ENCODE measurements at regions not wholly inside any gene's neighbourhood (a gene's known extent, or its start where the extent isn't known, plus 50 kb on each side); places are given as distances from the start of the nearest gene placed in this dataset.
"Not testable (repeated sequence)": the region's sequence is repeated elsewhere in the genome, so short reads cannot be mapped to it uniquely, and the experiment has no call there.

GRCh38 chr7:109895536-109895935 lies 1195.4 kb upstream of the LRRN3 start:
- no peak for DNase-seq (ENCODE audit: low read depth in 1 of 2, low spot score in 1 of 2)

DNA sequence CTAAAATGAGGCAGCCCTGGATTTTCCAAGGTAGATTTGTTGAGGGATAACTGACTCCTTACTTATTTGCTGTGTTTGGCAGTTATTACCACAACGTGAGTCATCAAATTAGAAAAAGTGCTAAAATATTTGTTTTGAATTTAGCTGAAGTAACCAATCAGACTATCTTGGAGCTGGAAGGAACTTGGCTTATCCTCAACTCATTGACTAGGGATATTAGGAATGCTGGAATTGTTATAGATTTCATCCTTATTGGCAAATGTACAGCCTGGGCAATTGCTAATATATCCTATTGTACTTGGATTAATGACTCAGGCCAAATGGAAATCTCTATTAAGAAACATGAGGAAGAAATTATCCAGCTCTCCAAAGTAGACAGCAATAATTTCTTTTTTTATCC lies 1189.0 kb upstream of the LRRN3 start:
- no peak for DNase-seq (ENCODE audit: low read depth in 1 of 2, low spot score in 1 of 2)

DNA sequence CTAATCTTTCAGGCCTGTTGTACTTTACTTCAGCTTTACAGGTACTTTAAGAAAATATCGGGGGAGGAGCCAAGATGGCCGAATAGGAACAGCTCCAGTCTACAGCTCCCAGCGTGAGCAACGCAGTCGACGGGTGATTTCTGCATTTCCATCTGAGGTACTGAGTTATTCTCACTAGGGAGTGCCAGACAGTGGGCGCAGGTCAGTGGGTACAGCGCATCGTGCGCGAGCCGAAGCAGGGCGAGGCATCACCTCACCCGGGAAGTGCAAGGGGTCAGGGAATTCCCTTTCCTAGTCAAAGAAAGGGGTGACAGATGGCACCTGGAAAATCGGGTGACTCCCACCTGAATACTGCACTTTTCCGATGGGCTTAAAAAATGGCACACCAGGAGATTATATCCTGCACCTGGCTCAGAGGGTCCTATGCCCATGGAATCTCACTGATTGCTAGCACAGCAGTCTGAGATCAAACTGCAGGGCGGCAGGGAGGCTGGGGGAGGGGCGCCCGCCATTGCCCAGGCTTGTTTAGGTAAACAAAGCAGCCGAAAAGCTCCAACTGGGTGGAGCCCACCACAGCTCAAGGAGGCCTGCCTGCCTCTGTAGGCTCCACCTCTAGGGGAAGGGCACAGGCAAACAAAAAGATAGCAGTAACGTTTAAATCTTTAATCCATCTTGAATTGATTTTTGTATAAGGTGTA lies 1185.4 kb upstream of the LRRN3 start:
- DNase-seq (ENCODE audit: low read depth in 1 of 2, low spot score in 1 of 2), result not testable (repeated sequence)

DNA sequence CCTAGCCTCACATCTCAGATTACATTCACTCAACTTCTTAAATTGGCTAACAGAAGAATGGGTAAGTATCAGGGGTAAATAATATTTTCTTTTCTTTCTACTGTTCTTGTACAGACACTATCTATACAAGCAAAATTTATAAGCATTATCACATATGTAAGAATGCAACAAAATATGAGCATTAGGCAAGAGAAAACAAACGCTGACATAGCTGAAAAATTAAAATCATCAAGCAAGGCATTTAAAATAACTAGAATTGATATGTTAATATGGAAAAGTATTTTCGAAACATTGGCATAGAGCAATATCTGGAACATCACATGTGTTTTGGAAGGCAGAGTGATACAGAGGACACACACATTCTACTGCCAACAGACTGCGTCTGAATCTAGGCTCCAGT lies 1175.3 kb upstream of the LRRN3 start:
- DNase-seq (ENCODE audit: low read depth in 1 of 2, low spot score in 1 of 2), result no peak

DNA sequence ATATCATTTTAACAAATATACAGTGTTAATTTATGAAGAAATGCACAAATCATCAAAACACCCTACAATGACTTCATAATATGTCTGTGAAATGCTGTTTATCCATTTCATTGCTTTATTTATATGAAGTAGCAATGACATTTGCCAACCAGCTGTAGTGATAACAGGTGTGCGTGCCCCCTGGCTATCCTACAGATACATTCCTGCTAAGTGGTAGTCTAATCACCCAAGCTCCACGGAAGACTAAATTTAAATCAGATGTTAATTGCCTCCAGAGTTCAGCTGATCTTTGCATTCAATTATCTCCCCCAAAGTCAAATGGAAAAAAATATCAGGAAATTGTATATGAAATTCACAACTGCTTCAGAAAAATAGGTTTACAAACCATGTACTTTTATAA lies 1164.2 kb upstream of the LRRN3 start:
- no peak for DNase-seq (ENCODE audit: low read depth in 1 of 2, low spot score in 1 of 2)

GRCh38 chr7:109930049-109930448 lies 1160.9 kb upstream of the LRRN3 start:
- no peak for DNase-seq (ENCODE audit: low read depth in 1 of 2, low spot score in 1 of 2)

GRCh38 chr7:109939207-109939606 lies 1151.7 kb upstream of the LRRN3 start:
- no peak for DNase-seq (ENCODE audit: low read depth in 1 of 2, low spot score in 1 of 2)

- no peak for DNase-seq (ENCODE audit: low read depth in 1 of 2, low spot score in 1 of 2)
These were observed 1145.0 kb upstream of the LRRN3 start for GRCh38 chr7:109945820-109946518.

GRCh38 chr7:109950256-109950655 lies 1140.7 kb upstream of the LRRN3 start:
- DNase-seq (ENCODE audit: low read depth in 1 of 2, low spot score in 1 of 2), result no peak

DNA sequence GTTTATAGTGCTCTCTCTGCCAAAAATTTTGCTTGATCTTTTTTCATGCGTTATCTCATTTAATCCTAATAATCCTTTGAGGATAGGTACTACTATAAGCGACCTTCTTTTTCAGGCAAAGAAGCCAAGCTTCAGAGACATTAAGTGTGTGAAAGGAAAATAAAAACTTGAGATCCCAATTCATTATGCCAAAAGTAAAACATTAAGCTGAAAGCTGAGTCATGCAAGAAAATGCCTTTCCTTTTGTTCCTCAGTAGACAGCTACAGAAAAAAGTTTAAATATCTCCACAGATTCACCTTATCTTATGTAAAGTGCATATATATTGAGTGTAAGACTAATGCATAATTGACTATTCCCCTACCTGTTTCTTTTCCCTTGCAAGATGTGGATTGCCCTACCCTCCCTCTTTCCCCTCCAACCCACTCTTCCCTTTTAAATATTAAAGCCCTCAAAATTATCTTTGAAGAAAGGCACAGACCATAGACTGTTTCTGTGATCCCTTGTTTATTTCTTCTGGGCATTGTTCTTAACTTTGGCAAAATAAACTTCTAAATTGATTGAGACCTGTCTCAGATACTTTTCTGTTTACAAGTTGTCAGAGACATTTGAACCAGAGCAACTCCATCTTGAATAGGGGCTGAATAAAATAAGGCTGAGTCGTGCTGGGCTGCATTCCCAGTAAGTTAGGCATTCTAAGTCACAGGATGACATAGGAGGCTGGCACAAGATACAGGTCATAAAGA lies 1139.9 kb upstream of the LRRN3 start:
- DNase-seq (ENCODE audit: low read depth in 1 of 2, low spot score in 1 of 2), result no peak

DNA sequence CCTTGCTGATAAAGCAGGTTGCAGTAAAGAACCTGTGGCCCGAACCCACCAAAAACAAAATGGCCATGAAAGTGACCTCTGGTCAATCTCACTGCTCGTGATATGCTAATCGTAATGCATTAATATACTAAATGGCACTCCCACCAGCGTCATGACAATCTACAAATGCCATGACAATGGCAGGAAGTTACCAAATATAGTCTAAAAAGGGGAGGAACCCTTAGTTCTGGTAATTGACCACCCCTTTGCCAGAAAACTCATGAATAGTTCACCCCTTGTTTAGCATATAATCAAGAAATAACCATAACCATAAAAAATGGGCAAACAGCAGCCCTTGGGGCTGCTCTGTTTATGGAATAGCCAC lies 1139.4 kb upstream of the LRRN3 start:
- DNase-seq (ENCODE audit: low read depth in 1 of 2, low spot score in 1 of 2), result no peak

- no peak for DNase-seq (ENCODE audit: low read depth in 1 of 2, low spot score in 1 of 2)
These were observed 1134.9 kb upstream of the LRRN3 start for GRCh38 chr7:109955986-109956385.

DNA sequence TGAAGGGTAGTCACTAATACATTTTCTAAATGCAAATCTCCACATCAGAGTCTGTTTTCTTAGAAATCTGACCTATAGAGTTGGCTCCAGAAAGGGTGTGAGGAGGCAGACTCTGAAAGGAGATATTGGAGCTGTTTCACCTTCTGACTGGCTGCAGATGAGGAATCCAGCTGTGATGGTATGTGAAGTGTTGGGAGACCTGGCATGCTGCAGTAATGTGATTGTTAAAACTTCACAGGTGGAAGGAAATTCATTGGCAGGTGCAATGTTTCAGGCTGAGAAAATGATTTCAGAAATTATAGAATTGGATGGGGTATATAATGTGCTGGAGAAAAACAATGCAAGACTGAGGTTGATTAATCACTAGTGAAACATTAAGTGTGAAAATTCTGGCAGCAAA lies 1134.0 kb upstream of the LRRN3 start:
- no peak for DNase-seq (ENCODE audit: low read depth in 1 of 2, low spot score in 1 of 2)

DNA sequence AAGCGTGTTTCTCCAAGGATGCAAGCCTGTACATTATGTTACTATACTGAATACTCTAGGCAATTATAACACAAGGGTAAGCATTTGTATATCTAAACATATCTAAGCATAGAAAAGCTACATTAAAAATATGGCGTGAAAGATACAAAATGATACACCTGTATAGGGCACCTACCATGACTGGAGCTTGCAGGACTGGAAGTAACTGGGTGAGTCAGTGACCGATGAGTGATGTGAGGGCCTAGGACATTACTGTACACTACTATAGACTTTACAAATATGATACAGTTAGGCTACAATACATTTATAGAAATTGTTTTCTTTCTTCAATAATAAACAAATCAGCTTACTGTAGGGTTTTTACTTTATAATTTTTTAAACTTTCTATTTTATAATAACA lies 1127.2 kb upstream of the LRRN3 start:
- no peak for DNase-seq (ENCODE audit: low read depth in 1 of 2, low spot score in 1 of 2)

GRCh38 chr7:109964780-109965179 lies 1126.1 kb upstream of the LRRN3 start:
- no peak for DNase-seq (ENCODE audit: low read depth in 1 of 2, low spot score in 1 of 2)

- DNase-seq (ENCODE audit: low read depth in 1 of 2, low spot score in 1 of 2), result no peak
These were observed 1123.5 kb upstream of the LRRN3 start for GRCh38 chr7:109967406-109967805.

- DNase-seq (ENCODE audit: low read depth in 1 of 2, low spot score in 1 of 2), result no peak
These were observed 1107.3 kb upstream of the LRRN3 start for GRCh38 chr7:109983618-109984017.

DNA sequence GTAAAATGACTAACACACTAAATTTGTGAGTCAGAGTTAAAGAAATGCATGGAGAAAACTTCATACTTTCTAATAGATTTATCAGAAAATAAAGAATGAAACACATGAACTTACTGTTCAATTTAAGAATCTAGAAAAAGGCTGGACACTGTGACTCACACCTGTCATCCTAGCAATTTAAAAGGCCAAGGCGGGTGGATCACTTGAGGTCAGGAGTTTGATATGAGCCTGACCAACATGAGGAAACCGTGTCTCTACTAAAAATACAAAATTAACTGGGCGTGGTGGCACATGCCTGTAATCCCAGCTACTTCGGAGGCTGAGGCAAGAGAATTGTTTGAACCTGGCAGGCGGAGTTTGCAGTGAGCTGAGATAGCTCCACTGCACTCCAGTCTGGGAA lies 1106.2 kb upstream of the LRRN3 start:
- DNase-seq (ENCODE audit: low read depth in 1 of 2, low spot score in 1 of 2), result no peak

DNA sequence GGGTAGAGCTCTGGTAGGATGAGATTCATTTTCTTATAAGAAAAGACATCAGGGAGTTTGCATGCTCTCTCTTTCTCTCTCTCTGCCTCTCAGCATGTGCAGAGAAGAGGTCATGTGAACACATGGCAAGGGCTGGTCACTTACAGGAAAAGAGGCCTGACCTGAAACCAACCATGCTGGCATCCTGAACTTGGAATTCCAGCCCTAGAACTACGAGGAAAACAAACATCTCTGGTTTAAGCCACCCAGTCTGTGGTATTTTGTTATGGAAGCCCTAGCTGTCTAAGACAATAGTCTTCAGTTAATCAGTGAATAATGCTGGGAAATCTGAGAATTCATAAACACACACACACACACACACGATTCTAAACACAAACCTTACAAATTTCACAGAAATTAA lies 1104.2 kb upstream of the LRRN3 start:
- DNase-seq (ENCODE audit: low read depth in 1 of 2, low spot score in 1 of 2), result no peak

DNA sequence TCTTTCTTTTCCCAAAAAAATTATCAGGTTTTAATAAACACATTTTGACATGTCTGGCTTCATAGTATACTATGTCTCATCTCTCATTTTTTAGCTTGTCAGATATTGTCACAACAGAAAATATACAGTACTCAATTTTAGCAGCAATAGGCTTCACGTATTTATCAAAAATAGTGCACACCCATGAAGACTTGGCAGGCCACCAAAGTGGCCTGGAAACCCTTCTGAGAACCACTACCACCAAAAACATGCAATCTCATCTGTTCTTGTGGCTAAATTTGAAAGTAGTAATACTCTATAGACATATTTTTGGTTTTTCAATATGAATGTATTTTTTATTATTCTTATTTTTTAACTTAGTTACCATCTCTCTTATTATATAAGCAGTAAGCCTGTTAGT lies 1094.5 kb upstream of the LRRN3 start:
- no peak for DNase-seq (ENCODE audit: low read depth in 1 of 2, low spot score in 1 of 2)

DNA sequence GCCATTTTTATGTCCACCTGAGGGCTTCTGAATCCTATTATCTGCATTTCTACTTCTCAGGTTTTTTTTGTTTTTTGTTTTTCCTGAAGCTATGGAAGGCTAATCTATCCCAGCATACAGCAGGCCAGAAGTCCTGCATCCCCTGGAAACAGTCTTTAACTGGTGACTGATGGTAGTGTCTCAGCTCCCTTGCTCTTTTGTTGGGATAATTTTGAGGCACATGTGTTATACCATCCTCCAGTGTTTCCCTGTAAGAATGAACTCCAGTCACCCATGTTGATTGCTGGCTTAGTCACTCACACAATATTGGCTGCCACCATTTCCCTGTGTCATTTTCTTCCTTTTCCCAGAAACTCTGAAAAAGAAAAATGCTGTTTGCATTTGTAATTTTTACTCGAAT lies 1094.0 kb upstream of the LRRN3 start:
- DNase-seq (ENCODE audit: low read depth in 1 of 2, low spot score in 1 of 2), result no peak

- no peak for DNase-seq (ENCODE audit: low read depth in 1 of 2, low spot score in 1 of 2)
These were observed 1093.1 kb upstream of the LRRN3 start for GRCh38 chr7:109997837-109998236.
